GM23248 (cell line): ENCODE measurements at regions not wholly inside any gene's neighbourhood (a gene's known extent, or its start where the extent isn't known, plus 50 kb on each side); places are given as distances from the start of the nearest gene placed in this dataset.

Experiments used
- DNase-seq: peaks from one replicate; pipeline ENCODE4 v3.0.0-alpha.2; 2015
- H2AFZ ChIP-seq: fragments of 200-600 bp; sonication (generic); 2 replicates; pipeline ENCODE4 v1.6.1; 2016; ENCODE audit warnings: antibody characterized with exemption
- H3F3A ChIP-seq: fragments of 200-600 bp; sonication (generic); 2 replicates; pipeline ENCODE4 v1.6.1; 2016; ENCODE audit warnings: mild to moderate bottlenecking, antibody characterized with exemption, mixed run types; ENCODE audit not compliant: insufficient read depth
- H3K27ac ChIP-seq: fragments of 200-600 bp; sonication (generic); 2 replicates; pipeline ENCODE4 v1.5.1; 2016; ENCODE audit warnings: mild to moderate bottlenecking
- H3K27me3 ChIP-seq: fragments of 200-600 bp; sonication (generic); replicated peaks from 2 replicates; pipeline ENCODE4 v1.6.1; 2016; ENCODE audit warnings: mild to moderate bottlenecking; ENCODE audit not compliant: insufficient read depth
- H3K36me3 ChIP-seq: fragments of 200-600 bp; sonication (generic); 2 replicates; pipeline ENCODE4 v1.6.1; 2016; ENCODE audit warnings: low read depth, mild to moderate bottlenecking
- H3K4me1 ChIP-seq: fragments of 200-600 bp; sonication (generic); 2 replicates; pipeline ENCODE4 v1.6.1; 2016; ENCODE audit warnings: mild to moderate bottlenecking; ENCODE audit not compliant: insufficient read depth
- H3K4me2 ChIP-seq: fragments of 200-600 bp; sonication (generic); one replicate; pipeline ENCODE4 v1.6.1; 2016; ENCODE audit warnings: mild to moderate bottlenecking; ENCODE audit not compliant: unreplicated experiment
- H3K4me3 ChIP-seq: fragments of 200-600 bp; sonication (generic); 2 replicates; pipeline ENCODE4 v1.5.1; 2016; ENCODE audit warnings: mild to moderate bottlenecking
- H3K79me2 ChIP-seq: fragments of 200-600 bp; sonication (generic); 2 replicates; pipeline ENCODE4 v1.6.1; 2016; ENCODE audit warnings: mild to moderate bottlenecking; ENCODE audit not compliant: insufficient read depth
- H3K9ac ChIP-seq: fragments of 200-600 bp; sonication (generic); 2 replicates; pipeline ENCODE4 v1.6.1; 2016; ENCODE audit warnings: mild to moderate bottlenecking
- H3K9me2 ChIP-seq: fragments of 200-600 bp; sonication (generic); 2 replicates; pipeline ENCODE4 v1.6.1; 2016; ENCODE audit warnings: mixed run types, mild to moderate bottlenecking, moderate library complexity; ENCODE audit not compliant: insufficient read depth
- H3K9me3 ChIP-seq: fragments of 200-600 bp; sonication (generic); one replicate; pipeline ENCODE4 v1.6.1; 2017; ENCODE audit warnings: low read depth
- H4K20me1 ChIP-seq: fragments of 200-600 bp; sonication (generic); 2 replicates; pipeline ENCODE4 v1.6.0; 2016; ENCODE audit not compliant: insufficient read depth
- EZH2 ChIP-seq: fragments of 200-600 bp; sonication (generic); IDR thresholded peaks from 2 replicates; pipeline ENCODE4 v1.6.1; 2018; ENCODE audit warnings: antibody characterized with exemption, mild to moderate bottlenecking; ENCODE audit not compliant: insufficient read depth, poor library complexity, severe bottlenecking
- EZH2phosphoT487 ChIP-seq: fragments of 200-600 bp; sonication (generic); IDR thresholded peaks from 2 replicates; pipeline ENCODE4 v1.6.1; 2018; ENCODE audit warnings: antibody characterized with exemption, moderate library complexity, mild to moderate bottlenecking, low read depth; ENCODE audit not compliant: insufficient read depth
- WGBS, 2 experiments: methylation state at CpG; one replicate each; pipeline ENCODE4 v1.1.6; 2015 to 2017; ENCODE audit warnings: low lambda C conversion rate in 2 of 2, low coverage in 1 of 2; ENCODE audit errors: missing lambda C conversion rate in 2 of 2; 5-methylcytosine and 5-hydroxymethylcytosine counted together
- in situ Hi-C: fragments of 300-500 bp; cut with MboI; formaldehyde crosslinking; loops from 2 replicates; pipeline ENCODE4 v1.15.0; 2020

GRCh38 chrX:45540181-45540580 lies 339.5 kb upstream of the DIPK2B start:
- Histone ChIP-seq H2AFZ (no peak overlapping the region), H3K27me3 (no peaks in the 10 kb centered on the region), H3K4me2 (no peak overlapping the region), H3K9me3 (no peaks in the 10 kb centered on the region), H3K9me2 (no peaks in the 10 kb centered on the region), H3K79me2 (no peaks in the 10 kb centered on the region), H3K4me3 (no peak overlapping the region), H3K4me1 (no peaks in the 10 kb centered on the region), H3F3A (no peaks in the 10 kb centered on the region), H4K20me1 (no peaks in the 10 kb centered on the region), H3K9ac (no peak overlapping the region), H3K36me3 (no peaks in the 10 kb centered on the region), H3K27ac (no peak overlapping the region)
- in situ Hi-C loops: no loop called here
- no peak for DNase-seq
- 18 to 22% methylated on average over 2 of the region's 2 CpGs for WGBS, 2 experiments
- TF ChIP-seq EZH2 (no peak), EZH2phosphoT487 (no peak)

GRCh38 chrX:45537936-45538335 lies 337.3 kb upstream of the DIPK2B start:
- no peak overlapping the region for H3K9ac ChIP-seq
- TF ChIP-seq EZH2phosphoT487 (no peak), EZH2 (no peak)
- no peak overlapping the region for H3K4me2 ChIP-seq
- no peak overlapping the region for H3K4me3 ChIP-seq
- in situ Hi-C loops: no loop called here
- no peaks in the 10 kb centered on the region for H3K9me3 ChIP-seq
- no peaks in the 10 kb centered on the region for H4K20me1 ChIP-seq
- H3K79me2 ChIP-seq: no peaks in the 10 kb centered on the region
- H3F3A ChIP-seq: no peaks in the 10 kb centered on the region
- H3K36me3 ChIP-seq: no peaks in the 10 kb centered on the region
- no peak for DNase-seq
- WGBS, 2 experiments: 90 to 100% methylated on average over 1 of the region's 1 CpG
- no peaks in the 10 kb centered on the region for H3K27me3 ChIP-seq
- no peak overlapping the region for H2AFZ ChIP-seq
- no peak overlapping the region for H3K27ac ChIP-seq
- H3K9me2 ChIP-seq: no peaks in the 10 kb centered on the region
- H3K4me1 ChIP-seq: no peaks in the 10 kb centered on the region

- Histone ChIP-seq H2AFZ (no peak overlapping the region), H3K4me2 (peak overlapping the region; percentile 28), H3K79me2 (no peaks in the 10 kb centered on the region), H3K27me3 (no peaks in the 10 kb centered on the region), H3K9me3 (no peaks in the 10 kb centered on the region), H3K4me3 (no peak overlapping the region), H3K36me3 (no peaks in the 10 kb centered on the region), H3K9me2 (no peaks in the 10 kb centered on the region), H3K27ac (peak overlapping the region; percentile 51; the same call in 1 of the 2 replicates), H4K20me1 (no peaks in the 10 kb centered on the region), H3K9ac (no peak overlapping the region), H3F3A (peaks cover 15% of the 10 kb centered on the region; the same call in 1 of the 2 replicates), H3K4me1 (peaks cover 8% of the 10 kb centered on the region; the same call in 1 of the 2 replicates)
- TF ChIP-seq EZH2phosphoT487 (no peak), EZH2 (no peak)
- 77 to 79% methylated on average over 4 of the region's 4 CpGs for WGBS, 2 experiments
- peak; percentile 59 for DNase-seq
- in situ Hi-C loops: no loop called here
These were observed 327.2 kb upstream of the DIPK2B start for GRCh38 chrX:45527834-45528233.

GRCh38 chrX:45524805-45525204 lies 324.1 kb upstream of the DIPK2B start:
- H3K27me3 ChIP-seq: no peaks in the 10 kb centered on the region
- 95 to 100% methylated on average over 3 of the region's 3 CpGs for WGBS, 2 experiments
- TF ChIP-seq EZH2phosphoT487: no peak
- no peak for TF ChIP-seq EZH2
- H2AFZ ChIP-seq: no peak overlapping the region
- peaks cover 8% of the 10 kb centered on the region; the same call in 1 of the 2 replicates for H3K4me1 ChIP-seq
- in situ Hi-C loops: loop anchor here (25.0 kb wide), 1 partner anchor 187 kb away; no protein-coding TSS in a partner anchor
- no peaks in the 10 kb centered on the region for H4K20me1 ChIP-seq
- H3K4me3 ChIP-seq: no peak overlapping the region
- H3K9me2 ChIP-seq: no peaks in the 10 kb centered on the region
- no peaks in the 10 kb centered on the region for H3K79me2 ChIP-seq
- H3F3A ChIP-seq: peaks cover 15% of the 10 kb centered on the region; the same call in 1 of the 2 replicates
- no peak overlapping the region for H3K4me2 ChIP-seq
- no peak overlapping the region for H3K27ac ChIP-seq
- H3K9ac ChIP-seq: no peak overlapping the region
- H3K36me3 ChIP-seq: no peaks in the 10 kb centered on the region
- H3K9me3 ChIP-seq: no peaks in the 10 kb centered on the region
- no peak for DNase-seq

GRCh38 chrX:45524296-45524695 lies 323.6 kb upstream of the DIPK2B start:
- Histone ChIP-seq H3K9me3 (no peaks in the 10 kb centered on the region), H3K36me3 (no peaks in the 10 kb centered on the region), H3K79me2 (no peaks in the 10 kb centered on the region), H3K4me3 (no peak overlapping the region), H3K9me2 (no peaks in the 10 kb centered on the region), H3K27ac (no peak overlapping the region), H3K4me2 (no peak overlapping the region), H2AFZ (no peak overlapping the region), H3F3A (peaks cover 15% of the 10 kb centered on the region; the same call in 1 of the 2 replicates), H3K4me1 (peaks cover 8% of the 10 kb centered on the region; the same call in 1 of the 2 replicates), H4K20me1 (no peaks in the 10 kb centered on the region), H3K9ac (no peak overlapping the region), H3K27me3 (no peaks in the 10 kb centered on the region)
- WGBS, 2 experiments: 95 to 100% methylated on average over 1 of the region's 1 CpG
- TF ChIP-seq EZH2: no peak
- in situ Hi-C loops: loop anchor here (25.0 kb wide), 1 partner anchor 188 kb away; no protein-coding TSS in a partner anchor
- no peak for DNase-seq
